Stimulated activated memory B cell treated with anti-CD40 and anti-IgM and Interleukin-4, amounts not matched to agents 10 μg/mL and 1 μg/mL and 100 μg/mL, for 72 hours (primary cell): ENCODE measurements at regions not wholly inside any gene's neighbourhood (a gene's known extent, or its start where the extent isn't known, plus 50 kb on each side); places are given as distances from the start of the nearest gene placed in this dataset.
"Not testable (repeated sequence)": the region's sequence is repeated elsewhere in the genome, so short reads cannot be mapped to it uniquely, and the experiment has no call there.

Experiments used
- ATAC-seq: fragments of 150-1000 bp; cut with Tn5 transposase; 2 replicates; pipeline ENCODE4 v1.10.0; 2021
- H3K27ac Mint-ChIP-seq: one replicate; pipeline ENCODE4 v1.8.0; 2022; ENCODE audit warnings: mild to moderate bottlenecking, mixed read lengths
- H3K27me3 Mint-ChIP-seq: one replicate; pipeline ENCODE4 v1.8.0; 2022; ENCODE audit warnings: mixed read lengths
- H3K36me3 Mint-ChIP-seq: one replicate; pipeline ENCODE4 v1.8.0; 2022; ENCODE audit warnings: mixed read lengths
- H3K4me1 Mint-ChIP-seq: one replicate; pipeline ENCODE4 v1.8.0; 2022; ENCODE audit warnings: mixed read lengths
- H3K4me3 Mint-ChIP-seq: one replicate; pipeline ENCODE4 v1.8.0; 2022; ENCODE audit warnings: mild to moderate bottlenecking, moderate library complexity, mixed read lengths
- H3K9me3 Mint-ChIP-seq: one replicate; pipeline ENCODE4 v1.8.0; 2022; ENCODE audit warnings: mixed read lengths

- Mint-ChIP-seq H3K9me3 (no peaks in the 10 kb centered on the region), H3K4me1 (no peaks in the 10 kb centered on the region), H3K4me3 (no peak overlapping the region), H3K27me3 (peaks cover 10% of the 10 kb centered on the region), H3K27ac (no peak overlapping the region), H3K36me3 (no peaks in the 10 kb centered on the region)
- no peak for ATAC-seq
Measured at GRCh38 chr15:57883701-57884100, 177.2 kb downstream of the POLR2M start.

- no peak for ATAC-seq
- Mint-ChIP-seq H3K4me3 (no peak overlapping the region), H3K36me3 (no peaks in the 10 kb centered on the region), H3K27ac (no peak overlapping the region), H3K27me3 (peaks cover 13% of the 10 kb centered on the region), H3K4me1 (no peaks in the 10 kb centered on the region), H3K9me3 (no peaks in the 10 kb centered on the region)
Measured at GRCh38 chr15:57884936-57885335, 178.4 kb downstream of the POLR2M start.

GRCh38 chr15:57885435-57885834 lies 178.9 kb downstream of the POLR2M start:
- Mint-ChIP-seq H3K4me3 (no peak overlapping the region), H3K27me3 (peaks cover 18% of the 10 kb centered on the region), H3K9me3 (no peaks in the 10 kb centered on the region), H3K36me3 (no peaks in the 10 kb centered on the region), H3K4me1 (no peaks in the 10 kb centered on the region), H3K27ac (no peak overlapping the region)
- ATAC-seq, result no peak

GRCh38 chr15:57887825-57888224 lies 177.7 kb downstream of the ALDH1A2 start:
- H3K36me3 Mint-ChIP-seq, result no peaks in the 10 kb centered on the region
- no peak for ATAC-seq
- no peak overlapping the region for H3K4me3 Mint-ChIP-seq
- H3K4me1 Mint-ChIP-seq, result no peaks in the 10 kb centered on the region
- H3K9me3 Mint-ChIP-seq, result no peaks in the 10 kb centered on the region
- peaks cover 19% of the 10 kb centered on the region for H3K27me3 Mint-ChIP-seq
- H3K27ac Mint-ChIP-seq, result no peak overlapping the region

- Mint-ChIP-seq H3K27ac (no peak overlapping the region), H3K36me3 (no peaks in the 10 kb centered on the region), H3K4me3 (no peak overlapping the region), H3K4me1 (no peaks in the 10 kb centered on the region), H3K27me3 (peaks cover 9% of the 10 kb centered on the region), H3K9me3 (no peaks in the 10 kb centered on the region)
- no peak for ATAC-seq
Measured at GRCh38 chr15:57890351-57890750, 175.2 kb downstream of the ALDH1A2 start.

GRCh38 chr15:57890878-57891277 lies 174.6 kb downstream of the ALDH1A2 start:
- Mint-ChIP-seq H3K27ac (no peak overlapping the region), H3K36me3 (no peaks in the 10 kb centered on the region), H3K27me3 (peaks cover 9% of the 10 kb centered on the region), H3K4me3 (no peak overlapping the region), H3K4me1 (no peaks in the 10 kb centered on the region), H3K9me3 (no peaks in the 10 kb centered on the region)
- ATAC-seq, result no peak

- H3K4me1 Mint-ChIP-seq, result no peaks in the 10 kb centered on the region
- H3K36me3 Mint-ChIP-seq, result no peaks in the 10 kb centered on the region
- H3K27me3 Mint-ChIP-seq, result peaks cover 9% of the 10 kb centered on the region
- ATAC-seq, result no peak
- H3K9me3 Mint-ChIP-seq, result no peaks in the 10 kb centered on the region
- H3K4me3 Mint-ChIP-seq, result no peak overlapping the region
- no peak overlapping the region for H3K27ac Mint-ChIP-seq
Measured at GRCh38 chr15:57892181-57892580, 173.3 kb downstream of the ALDH1A2 start.

GRCh38 chr15:57893040-57893439 lies 172.5 kb downstream of the ALDH1A2 start:
- ATAC-seq, result no peak
- Mint-ChIP-seq H3K9me3 (no peaks in the 10 kb centered on the region), H3K4me3 (no peak overlapping the region), H3K27ac (no peak overlapping the region), H3K4me1 (no peaks in the 10 kb centered on the region), H3K27me3 (peaks cover 9% of the 10 kb centered on the region), H3K36me3 (no peaks in the 10 kb centered on the region)

GRCh38 chr15:57895291-57895690 lies 170.2 kb downstream of the ALDH1A2 start:
- H3K27me3 Mint-ChIP-seq, result peaks cover 3% of the 10 kb centered on the region
- no peak overlapping the region for H3K4me3 Mint-ChIP-seq
- no peak for ATAC-seq
- no peak overlapping the region for H3K27ac Mint-ChIP-seq
- no peaks in the 10 kb centered on the region for H3K4me1 Mint-ChIP-seq
- H3K36me3 Mint-ChIP-seq, result no peaks in the 10 kb centered on the region
- peaks cover 2% of the 10 kb centered on the region for H3K9me3 Mint-ChIP-seq

GRCh38 chr15:57896114-57896513 lies 169.4 kb downstream of the ALDH1A2 start:
- Mint-ChIP-seq H3K27me3 (no peaks in the 10 kb centered on the region), H3K4me1 (no peaks in the 10 kb centered on the region), H3K27ac (no peak overlapping the region), H3K36me3 (no peaks in the 10 kb centered on the region), H3K4me3 (no peak overlapping the region), H3K9me3 (peaks cover 4% of the 10 kb centered on the region)
- no peak for ATAC-seq

- H3K9me3 Mint-ChIP-seq, H3K4me1 Mint-ChIP-seq, H3K4me3 Mint-ChIP-seq, H3K27me3 Mint-ChIP-seq, H3K27ac Mint-ChIP-seq, H3K36me3 Mint-ChIP-seq, ATAC-seq: not testable (repeated sequence)
Measured at GRCh38 chr15:57896899-57897298, 168.6 kb downstream of the ALDH1A2 start.

- no peak overlapping the region for H3K27ac Mint-ChIP-seq
- no peak for ATAC-seq
- H3K4me1 Mint-ChIP-seq, result no peaks in the 10 kb centered on the region
- no peak overlapping the region for H3K4me3 Mint-ChIP-seq
- H3K36me3 Mint-ChIP-seq, result no peaks in the 10 kb centered on the region
- H3K9me3 Mint-ChIP-seq, result peaks cover 4% of the 10 kb centered on the region
- peaks cover under 1% of the 10 kb centered on the region for H3K27me3 Mint-ChIP-seq
Measured at GRCh38 chr15:57897870-57898269, 167.6 kb downstream of the ALDH1A2 start.

- Mint-ChIP-seq H3K27ac (no peak overlapping the region), H3K9me3 (peaks cover 4% of the 10 kb centered on the region), H3K36me3 (no peaks in the 10 kb centered on the region), H3K4me1 (no peaks in the 10 kb centered on the region), H3K27me3 (peaks cover 8% of the 10 kb centered on the region), H3K4me3 (no peak overlapping the region)
- no peak for ATAC-seq
Measured at GRCh38 chr15:57902155-57902554, 163.4 kb downstream of the ALDH1A2 start.
